Gastrocnemius medialis (tissue), 4 donors: ENCODE measurements at regions not wholly inside any gene's neighbourhood (a gene's known extent, or its start where the extent isn't known, plus 50 kb on each side); places are given as distances from the start of the nearest gene placed in this dataset.

ENCODE experiments used
- ATAC-seq, 2 donors: fragments of 150-250 bp; one replicate each; pipeline ENCODE4 v1.9.1; 2016
- DNase-seq, 2 donors: peaks; one replicate each; pipeline ENCODE4 v3.0.0-alpha.2; 2019
- H3K27ac ChIP-seq, 4 donors: fragments of 200-600 bp; sonication (generic); 1 replicate in 1 of 4; 2 replicates in 3 of 4; pipeline ENCODE4 v1.5.1; 2016 to 2018; ENCODE audit warnings: mild to moderate bottlenecking in 2 of 4, moderate library complexity in 1 of 4
- H3K27me3 ChIP-seq, 3 donors: fragments of 200-600 bp; sonication (generic) in 2 of 3; 1 replicate in 1 of 3; 2 replicates in 2 of 3; pipeline versions ENCODE4 v1.5.1 to v1.6.0; 2016 to 2019; ENCODE audit warnings: mild to moderate bottlenecking in 1 of 3, moderate library complexity in 1 of 3
- H3K36me3 ChIP-seq, 2 donors: fragments of 200-600 bp; sonication (generic) in 1 of 2; one replicate each; pipeline ENCODE4 v1.5.1; 2017 to 2018
- H3K4me1 ChIP-seq, 2 donors: fragments of 200-600 bp; sonication (generic) in 1 of 2; one replicate each; pipeline ENCODE4 v1.5.1; 2016 to 2017; ENCODE audit warnings: mild to moderate bottlenecking in 2 of 2
- H3K4me3 ChIP-seq, 4 donors: fragments of 200-600 bp; sonication (generic) in 3 of 4; 1 replicate in 1 of 4; 2 replicates in 3 of 4; pipeline ENCODE4 v1.5.1; 2016 to 2019; ENCODE audit warnings: mild to moderate bottlenecking in 2 of 4
- H3K9me3 ChIP-seq, 3 donors: fragments of 200-600 bp; sonication (generic) in 2 of 3; 1 replicate in 1 of 3; 2 replicates in 2 of 3; pipeline ENCODE4 v1.5.1; 2016 to 2019
- POLR2A ChIP-seq, 2 donors: fragments of 450-650 bp; IDR thresholded peaks; one replicate each; pipeline ENCODE4 v1.6.1; 2017; ENCODE audit warnings: antibody characterized with exemption in 2 of 2, mild to moderate bottlenecking in 2 of 2, moderate library complexity in 2 of 2
- in situ Hi-C, 4 donors: fragments of 200-750 bp; cut with MboI; loops; one replicate each; pipeline versions ENCODE4 v1.15.0 to v1.8.0; 2017; ENCODE audit warnings: low sequenced_read_pairs in 4 of 4
- intact Hi-C: fragments of 100-400 bp; cut with DNase I; formaldehyde crosslinking; loops from one replicate; pipeline ENCODE4 v1.15.1; 2023; ENCODE audit warnings: low total_unique reads
- TF ChIP-seq, protein P1 (sequence below), 5 experiments: fragments of 450-650 bp in 3 of 5; fragments of 200-600 bp in 2 of 5; sonication (generic) in 2 of 5; IDR thresholded peaks in 4 of 5; conservative IDR thresholded peaks in 1 of 5; 1 replicate in 4 of 5; 2 replicates in 1 of 5; pipeline ENCODE4 v1.5.1; 2016 to 2019; ENCODE audit warnings: antibody characterized with exemption in 5 of 5, mild to moderate bottlenecking in 3 of 5, moderate library complexity in 3 of 5

DNA sequence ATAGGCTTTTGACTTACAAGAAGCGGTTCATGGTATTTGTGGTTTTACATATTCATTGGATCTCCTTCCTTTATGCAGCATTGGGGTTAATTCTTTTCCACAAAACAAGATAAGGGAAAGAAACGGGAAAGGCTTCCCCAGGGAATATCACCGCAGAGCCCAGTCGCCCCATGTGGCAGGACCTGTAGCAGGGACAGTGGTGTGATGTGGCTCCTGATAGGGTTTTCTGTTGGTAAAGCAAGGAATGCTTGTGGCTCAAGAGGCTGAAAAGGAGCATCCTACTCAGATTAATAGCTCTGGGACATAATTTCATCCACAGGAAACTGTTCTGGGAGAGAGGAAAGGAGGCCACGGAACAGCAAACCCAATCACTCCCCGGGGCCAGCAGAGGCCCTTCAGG lies 699.9 kb downstream of the MTRR start:
- no peaks in the 10 kb centered on the region for H3K9me3 ChIP-seq
- no peaks in the 10 kb centered on the region for H3K27me3 ChIP-seq
- no peak overlapping the region for H3K4me3 ChIP-seq
- H3K27ac ChIP-seq, result no peak overlapping the region
- in situ Hi-C loops (no loop called here), intact Hi-C loops (no loop called here)
- no peak for DNase-seq
- ATAC-seq, result no peak
- no peaks in the 10 kb centered on the region for H3K4me1 ChIP-seq
- no peaks in the 10 kb centered on the region for H3K36me3 ChIP-seq
- TF ChIP-seq POLR2A (IDR thresholded peaks at IDR 0.05), result no peak
- TF ChIP-seq, protein P1, sequence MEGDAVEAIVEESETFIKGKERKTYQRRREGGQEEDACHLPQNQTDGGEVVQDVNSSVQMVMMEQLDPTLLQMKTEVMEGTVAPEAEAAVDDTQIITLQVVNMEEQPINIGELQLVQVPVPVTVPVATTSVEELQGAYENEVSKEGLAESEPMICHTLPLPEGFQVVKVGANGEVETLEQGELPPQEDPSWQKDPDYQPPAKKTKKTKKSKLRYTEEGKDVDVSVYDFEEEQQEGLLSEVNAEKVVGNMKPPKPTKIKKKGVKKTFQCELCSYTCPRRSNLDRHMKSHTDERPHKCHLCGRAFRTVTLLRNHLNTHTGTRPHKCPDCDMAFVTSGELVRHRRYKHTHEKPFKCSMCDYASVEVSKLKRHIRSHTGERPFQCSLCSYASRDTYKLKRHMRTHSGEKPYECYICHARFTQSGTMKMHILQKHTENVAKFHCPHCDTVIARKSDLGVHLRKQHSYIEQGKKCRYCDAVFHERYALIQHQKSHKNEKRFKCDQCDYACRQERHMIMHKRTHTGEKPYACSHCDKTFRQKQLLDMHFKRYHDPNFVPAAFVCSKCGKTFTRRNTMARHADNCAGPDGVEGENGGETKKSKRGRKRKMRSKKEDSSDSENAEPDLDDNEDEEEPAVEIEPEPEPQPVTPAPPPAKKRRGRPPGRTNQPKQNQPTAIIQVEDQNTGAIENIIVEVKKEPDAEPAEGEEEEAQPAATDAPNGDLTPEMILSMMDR (IDR thresholded peaks at IDR 0.05 in 4 of 5, conservative IDR thresholded peaks at IDR 0.05 in 1 of 5), result no peak

DNA sequence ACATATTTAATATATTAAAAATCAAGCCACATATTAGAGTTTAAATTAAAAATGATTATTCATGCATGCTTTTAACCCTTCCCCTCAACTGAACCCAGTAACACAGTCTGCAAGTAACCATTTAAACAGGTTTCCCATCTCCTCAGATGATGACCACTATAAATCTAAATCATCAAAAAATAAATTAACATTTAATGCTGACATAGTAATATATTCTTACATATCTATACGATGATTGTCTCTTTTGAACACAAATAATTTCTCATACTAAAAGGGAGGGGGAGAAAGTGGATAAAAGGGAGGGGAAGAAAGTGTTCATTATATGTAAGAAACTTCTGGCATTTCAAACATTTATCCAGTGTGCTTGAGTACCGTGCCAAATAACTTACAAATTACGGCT lies 701.6 kb downstream of the MTRR start:
- Histone ChIP-seq H3K9me3 (no peaks in the 10 kb centered on the region), H3K36me3 (no peaks in the 10 kb centered on the region), H3K4me3 (no peak overlapping the region), H3K27ac (no peak overlapping the region), H3K27me3 (no peaks in the 10 kb centered on the region), H3K4me1 (no peaks in the 10 kb centered on the region)
- TF ChIP-seq POLR2A (IDR thresholded peaks at IDR 0.05), result no peak
- TF ChIP-seq, protein P1 (IDR thresholded peaks at IDR 0.05 in 4 of 5, conservative IDR thresholded peaks at IDR 0.05 in 1 of 5), result no peak
- no peak for DNase-seq
- intact Hi-C loops (no loop called here), in situ Hi-C loops (no loop called here)
- no peak for ATAC-seq

DNA sequence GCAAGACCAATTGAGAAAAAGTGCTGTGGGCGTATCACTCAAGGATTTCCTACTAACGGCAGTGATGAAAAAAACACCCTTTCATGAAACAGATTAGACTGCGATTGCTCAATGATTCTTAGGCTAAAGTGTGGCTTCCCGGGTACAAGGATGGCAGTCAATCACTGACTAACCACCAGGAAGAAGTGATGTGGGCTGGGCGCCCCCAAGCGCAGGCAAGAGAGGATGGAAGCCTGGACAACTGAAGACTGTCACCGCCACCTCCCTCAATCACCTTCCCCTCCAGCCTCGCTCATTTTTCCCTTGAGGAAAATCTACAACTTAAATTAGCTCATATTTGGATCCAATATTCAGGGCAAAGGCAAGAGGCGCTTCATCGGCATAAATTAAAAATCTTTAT lies 707.2 kb downstream of the MTRR start:
- Histone ChIP-seq H3K36me3 (no peaks in the 10 kb centered on the region), H3K9me3 (no peaks in the 10 kb centered on the region), H3K27me3 (no peaks in the 10 kb centered on the region), H3K4me3 (no peak overlapping the region), H3K4me1 (no peaks in the 10 kb centered on the region), H3K27ac (no peak overlapping the region)
- in situ Hi-C loops, result no loop called here
- TF ChIP-seq, protein P1 (IDR thresholded peaks at IDR 0.05 in 4 of 5, conservative IDR thresholded peaks at IDR 0.05 in 1 of 5), result no peak
- TF ChIP-seq POLR2A (IDR thresholded peaks at IDR 0.05), result no peak
- DNase-seq, result no peak
- intact Hi-C loops, result no loop called here
- ATAC-seq, result no peak

DNA sequence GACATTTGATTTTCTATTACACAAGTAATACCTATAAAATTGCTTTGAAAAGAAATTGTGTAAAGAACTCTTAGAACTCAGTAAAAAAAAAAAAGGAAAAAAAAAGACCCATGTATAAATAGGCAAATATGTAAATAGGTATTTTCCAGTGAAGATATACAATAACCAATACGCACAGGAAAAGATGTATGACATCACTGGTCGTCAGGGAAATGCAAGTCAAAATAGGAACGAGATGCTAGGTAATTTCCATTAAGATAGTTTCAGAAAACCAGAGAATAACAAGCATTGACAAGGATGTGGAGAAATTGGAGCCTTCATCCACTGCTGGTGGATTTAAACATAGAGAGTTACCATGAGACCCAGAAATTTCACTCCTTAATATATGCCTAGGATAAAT lies 708.8 kb downstream of the MTRR start:
- Histone ChIP-seq H3K4me1 (no peaks in the 10 kb centered on the region), H3K36me3 (no peaks in the 10 kb centered on the region), H3K27me3 (no peaks in the 10 kb centered on the region), H3K9me3 (no peaks in the 10 kb centered on the region), H3K27ac (no peak overlapping the region), H3K4me3 (no peak overlapping the region)
- no peak for DNase-seq
- intact Hi-C loops (no loop called here), in situ Hi-C loops (no loop called here)
- TF ChIP-seq POLR2A (IDR thresholded peaks at IDR 0.05), result no peak
- TF ChIP-seq, protein P1 (IDR thresholded peaks at IDR 0.05 in 4 of 5, conservative IDR thresholded peaks at IDR 0.05 in 1 of 5), result no peak
- no peak for ATAC-seq

DNA sequence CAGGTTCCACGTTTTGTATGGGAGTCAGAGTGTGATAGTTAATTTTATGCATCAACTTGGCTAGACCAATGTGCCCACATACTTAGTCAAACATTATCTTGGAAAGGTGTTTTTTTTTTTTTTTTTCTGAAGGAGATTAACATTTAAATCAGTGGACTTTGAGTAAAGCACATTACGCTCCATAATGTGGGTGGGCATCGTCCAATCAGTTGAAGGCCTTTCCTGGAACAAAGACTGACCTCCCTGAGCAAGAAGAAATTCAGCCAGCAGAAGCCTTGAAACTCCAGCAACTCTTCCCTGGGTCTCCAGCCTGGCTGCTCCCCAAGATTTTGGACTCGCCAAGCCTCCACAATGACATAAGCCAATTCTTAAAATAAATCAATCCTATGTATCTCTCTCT lies 711.4 kb downstream of the MTRR start:
- H3K4me3 ChIP-seq, result no peak overlapping the region
- DNase-seq, result no peak
- ATAC-seq, result no peak
- intact Hi-C loops, result no loop called here
- H3K9me3 ChIP-seq, result no peaks in the 10 kb centered on the region
- no peaks in the 10 kb centered on the region for H3K4me1 ChIP-seq
- in situ Hi-C loops, result no loop called here
- TF ChIP-seq POLR2A (IDR thresholded peaks at IDR 0.05), result no peak
- TF ChIP-seq, protein P1 (IDR thresholded peaks at IDR 0.05 in 4 of 5, conservative IDR thresholded peaks at IDR 0.05 in 1 of 5), result no peak
- H3K36me3 ChIP-seq, result no peaks in the 10 kb centered on the region
- no peak overlapping the region for H3K27ac ChIP-seq
- no peaks in the 10 kb centered on the region for H3K27me3 ChIP-seq
